Breast epithelium (tissue), 4 donors: ENCODE measurements at regions not wholly inside any gene's neighbourhood (a gene's known extent, or its start where the extent isn't known, plus 50 kb on each side); places are given as distances from the start of the nearest gene placed in this dataset.
"Not testable (repeated sequence)": the region's sequence is repeated elsewhere in the genome, so short reads cannot be mapped to it uniquely, and the experiment has no call there.

Source experiments
- DNase-seq, 2 donors: peaks; one replicate each; pipeline ENCODE4 v3.0.0-alpha.2; 2019; ENCODE audit warnings: low spot score in 2 of 2
- H3K27ac ChIP-seq, 2 donors: fragments of 200-600 bp; sonication (generic) in 1 of 2; one replicate each; pipeline ENCODE4 v1.5.1; 2016 to 2019; ENCODE audit warnings: mild to moderate bottlenecking in 1 of 2
- H3K27me3 ChIP-seq, 2 donors: fragments of 200-600 bp; sonication (generic) in 1 of 2; one replicate each; pipeline versions ENCODE4 v1.5.1 to v1.6.0; 2017 to 2019; ENCODE audit warnings: control low read depth in 1 of 2, mild to moderate bottlenecking in 1 of 2
- H3K36me3 ChIP-seq: fragments of 200-600 bp; one replicate; pipeline ENCODE4 v1.5.1; 2019
- H3K4me1 ChIP-seq, 2 donors: fragments of 200-600 bp; sonication (generic); one replicate each; pipeline ENCODE4 v1.5.1; 2016 to 2019; ENCODE audit warnings: control low read depth in 1 of 2
- H3K4me3 ChIP-seq, 3 donors: fragments of 200-600 bp; sonication (generic); 1 replicate in 2 of 3; 2 replicates in 1 of 3; pipeline ENCODE4 v1.5.1; 2016 to 2019; ENCODE audit warnings: mild to moderate bottlenecking in 3 of 3, moderate library complexity in 2 of 3
- H3K9me3 ChIP-seq, 2 donors: fragments of 200-600 bp; sonication (generic) in 1 of 2; one replicate each; pipeline ENCODE4 v1.5.1; 2016 to 2019; ENCODE audit warnings: control low read depth in 1 of 2
- POLR2A ChIP-seq: fragments of 450-650 bp; IDR thresholded peaks from one replicate; pipeline ENCODE4 v1.6.1; 2016; ENCODE audit warnings: antibody characterized with exemption, mild to moderate bottlenecking, moderate library complexity
- POLR2AphosphoS5 ChIP-seq, 3 donors: sonication (generic); formaldehyde crosslinking; IDR thresholded peaks; one replicate each; pipeline ENCODE4 v1.6.1; 2017; ENCODE audit warnings: antibody characterized with exemption in 3 of 3
- intact Hi-C: fragments of 100-400 bp; cut with DNase I; formaldehyde crosslinking; loops from one replicate; pipeline ENCODE4 v1.15.1; 2023; ENCODE audit warnings: low total_unique reads
- TF ChIP-seq, protein P1 (sequence below), 3 donors: fragments of 450-650 bp; IDR thresholded peaks; one replicate each; pipeline ENCODE4 v1.5.1; 2016 to 2017; ENCODE audit warnings: antibody characterized with exemption in 3 of 3, mild to moderate bottlenecking in 3 of 3, moderate library complexity in 3 of 3

- H3K27ac ChIP-seq: no peak overlapping the region
- no peak for DNase-seq
- intact Hi-C loops: no loop called here
- no peaks in the 10 kb centered on the region for H3K36me3 ChIP-seq
- TF ChIP-seq POLR2A: no peak
- TF ChIP-seq, protein P1, sequence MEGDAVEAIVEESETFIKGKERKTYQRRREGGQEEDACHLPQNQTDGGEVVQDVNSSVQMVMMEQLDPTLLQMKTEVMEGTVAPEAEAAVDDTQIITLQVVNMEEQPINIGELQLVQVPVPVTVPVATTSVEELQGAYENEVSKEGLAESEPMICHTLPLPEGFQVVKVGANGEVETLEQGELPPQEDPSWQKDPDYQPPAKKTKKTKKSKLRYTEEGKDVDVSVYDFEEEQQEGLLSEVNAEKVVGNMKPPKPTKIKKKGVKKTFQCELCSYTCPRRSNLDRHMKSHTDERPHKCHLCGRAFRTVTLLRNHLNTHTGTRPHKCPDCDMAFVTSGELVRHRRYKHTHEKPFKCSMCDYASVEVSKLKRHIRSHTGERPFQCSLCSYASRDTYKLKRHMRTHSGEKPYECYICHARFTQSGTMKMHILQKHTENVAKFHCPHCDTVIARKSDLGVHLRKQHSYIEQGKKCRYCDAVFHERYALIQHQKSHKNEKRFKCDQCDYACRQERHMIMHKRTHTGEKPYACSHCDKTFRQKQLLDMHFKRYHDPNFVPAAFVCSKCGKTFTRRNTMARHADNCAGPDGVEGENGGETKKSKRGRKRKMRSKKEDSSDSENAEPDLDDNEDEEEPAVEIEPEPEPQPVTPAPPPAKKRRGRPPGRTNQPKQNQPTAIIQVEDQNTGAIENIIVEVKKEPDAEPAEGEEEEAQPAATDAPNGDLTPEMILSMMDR (IDR thresholded peaks at IDR 0.05): no peak
- no peak for TF ChIP-seq POLR2AphosphoS5 (IDR thresholded peaks at IDR 0.05)
- H3K27me3 ChIP-seq: no peaks in the 10 kb centered on the region
- H3K4me1 ChIP-seq: no peaks in the 10 kb centered on the region
- H3K4me3 ChIP-seq: no peak overlapping the region
- no peaks in the 10 kb centered on the region for H3K9me3 ChIP-seq
These were observed 331.3 kb upstream of the MEIS1 start for GRCh38 chr2:66103581-66103980.

DNA sequence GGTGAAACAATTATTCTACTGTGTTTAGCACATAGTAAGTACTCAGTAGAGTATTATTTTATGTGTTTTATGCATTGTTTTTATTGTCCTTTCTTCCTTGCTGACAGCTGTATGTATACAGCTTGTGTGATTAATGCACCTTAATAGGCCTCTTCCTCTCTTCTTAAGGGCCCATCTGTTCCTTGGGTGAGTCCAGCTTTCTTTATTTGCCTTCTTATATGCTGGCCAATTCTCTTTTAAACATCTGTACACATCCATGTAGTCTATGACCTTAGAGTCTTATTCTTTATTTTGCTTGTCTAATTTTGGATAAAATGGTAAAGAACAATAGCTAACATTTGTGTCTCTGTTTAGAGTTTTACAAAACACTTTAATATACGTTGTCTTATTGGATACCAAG, 333.7 kb upstream of the MEIS1 start:
- Histone ChIP-seq H3K9me3 (no peaks in the 10 kb centered on the region), H3K4me3 (no peak overlapping the region), H3K4me1 (no peaks in the 10 kb centered on the region), H3K27ac (no peak overlapping the region), H3K36me3 (no peaks in the 10 kb centered on the region), H3K27me3 (no peaks in the 10 kb centered on the region)
- no peak for DNase-seq
- intact Hi-C loops: no loop called here
- TF ChIP-seq POLR2AphosphoS5 (IDR thresholded peaks at IDR 0.05) (no peak), POLR2A (no peak)
- TF ChIP-seq, protein P1 (IDR thresholded peaks at IDR 0.05): no peak

DNA sequence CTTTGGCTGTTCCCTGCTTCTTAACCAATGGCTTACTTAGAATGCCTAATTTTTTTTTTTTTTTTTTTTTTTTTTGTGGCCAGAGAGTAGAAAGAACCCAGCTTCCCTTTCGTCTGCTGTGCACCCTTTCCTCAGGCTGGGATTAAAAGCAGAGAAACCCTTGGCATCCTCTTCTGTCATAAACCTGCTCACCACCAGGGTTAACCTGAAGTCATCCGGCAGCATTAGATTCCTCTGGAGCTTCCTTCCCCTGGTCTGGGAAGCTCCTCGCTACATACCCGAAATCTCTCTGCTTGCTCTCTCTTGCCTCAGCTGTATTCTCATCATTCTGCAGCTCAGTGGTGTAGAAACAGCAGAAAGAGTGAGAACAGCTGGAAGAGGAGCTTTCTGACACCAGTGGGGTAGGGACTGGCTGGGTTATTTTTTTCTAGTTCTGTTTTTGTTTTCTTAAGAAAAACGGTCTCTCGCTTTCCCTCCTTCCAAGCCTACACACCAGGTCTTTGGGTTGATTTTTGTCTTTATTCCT, 339.0 kb upstream of the MEIS1 start:
- Histone ChIP-seq H3K4me3 (no peak overlapping the region), H3K4me1 (no peaks in the 10 kb centered on the region), H3K27ac (no peak overlapping the region), H3K27me3 (no peaks in the 10 kb centered on the region), H3K9me3 (peaks cover 0 to 4% of the 10 kb centered on the region in 2 donors), H3K36me3 (no peaks in the 10 kb centered on the region)
- TF ChIP-seq, protein P1 (IDR thresholded peaks at IDR 0.05): no peak
- no peak for TF ChIP-seq POLR2AphosphoS5 (IDR thresholded peaks at IDR 0.05)
- no peak for TF ChIP-seq POLR2A
- DNase-seq: no peak
- intact Hi-C loops: loop anchor here (5.0 kb wide), 1 partner anchor 574 kb away; no protein-coding TSS in a partner anchor

DNA sequence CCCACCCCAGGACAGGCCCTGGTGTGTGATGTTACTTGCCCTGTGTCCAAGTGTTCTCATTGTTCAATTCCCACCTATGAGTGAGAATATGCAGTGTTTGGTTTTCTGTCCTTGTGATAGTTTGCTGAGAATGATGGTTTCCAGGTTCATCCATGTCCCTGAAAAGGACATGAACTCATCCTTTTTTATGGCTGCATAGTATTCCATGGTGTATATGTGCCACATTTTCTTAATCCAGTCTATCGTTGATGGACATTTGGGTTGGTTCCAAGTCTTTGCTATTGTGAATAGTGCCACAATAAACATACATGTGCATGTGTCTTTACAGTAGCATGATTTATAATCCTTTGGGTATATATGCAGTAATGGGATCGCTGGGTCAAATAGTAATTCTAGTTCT, 340.2 kb upstream of the MEIS1 start:
- DNase-seq, H3K27ac ChIP-seq, H3K27me3 ChIP-seq, H3K4me3 ChIP-seq, H3K9me3 ChIP-seq, H3K4me1 ChIP-seq, H3K36me3 ChIP-seq: not testable (repeated sequence)
- intact Hi-C loops: loop anchor here (5.0 kb wide), 1 partner anchor 572 kb away; no protein-coding TSS in a partner anchor

- no peaks in the 10 kb centered on the region for H3K36me3 ChIP-seq
- peaks cover 0 to 4% of the 10 kb centered on the region in 2 donors for H3K9me3 ChIP-seq
- H3K27ac ChIP-seq: no peak overlapping the region
- no peaks in the 10 kb centered on the region for H3K27me3 ChIP-seq
- no peak overlapping the region for H3K4me3 ChIP-seq
- no peak for TF ChIP-seq POLR2AphosphoS5 (IDR thresholded peaks at IDR 0.05)
- TF ChIP-seq, protein P1 (IDR thresholded peaks at IDR 0.05): no peak
- no peak for TF ChIP-seq POLR2A
- no peak for DNase-seq
- no peaks in the 10 kb centered on the region for H3K4me1 ChIP-seq
- intact Hi-C loops: no loop called here
These were observed 341.6 kb upstream of the MEIS1 start for GRCh38 chr2:66093371-66093770.
